Chondrocyte (in vitro differentiated cells): ENCODE measurements at regions not wholly inside any gene's neighbourhood (a gene's known extent, or its start where the extent isn't known, plus 50 kb on each side); places are given as distances from the start of the nearest gene placed in this dataset.

Source experiments
- DNase-seq: peaks from one replicate; pipeline ENCODE4 v3.0.0; 2021; ENCODE audit warnings: mixed read lengths, low spot score
- H3K27ac Mint-ChIP-seq: one replicate; pipeline ENCODE4 v1.8.0; 2021; ENCODE audit warnings: mild to moderate bottlenecking, moderate library complexity, mixed read lengths; ENCODE audit not compliant: unreplicated experiment
- H3K27me3 Mint-ChIP-seq: 2 replicates; pipeline ENCODE4 v1.8.0; 2021; ENCODE audit warnings: low read depth, mixed read lengths
- H3K36me3 Mint-ChIP-seq: 2 replicates; pipeline ENCODE4 v1.8.0; 2021; ENCODE audit warnings: low read depth, mixed read lengths
- H3K4me1 Mint-ChIP-seq: 2 replicates; pipeline ENCODE4 v1.8.0; 2021; ENCODE audit warnings: low read depth, mild to moderate bottlenecking, mixed read lengths
- H3K4me3 Mint-ChIP-seq: one replicate; pipeline ENCODE4 v1.8.0; 2021; ENCODE audit warnings: mild to moderate bottlenecking, moderate library complexity, mixed read lengths; ENCODE audit not compliant: unreplicated experiment
- H3K9me3 Mint-ChIP-seq: 2 replicates; pipeline ENCODE4 v1.8.0; 2021; ENCODE audit warnings: low read depth, mixed read lengths
- CTCF ChIP-seq: fragments of 200-600 bp; sonication (generic); IDR thresholded peaks from 2 replicates; pipeline ENCODE4 v1.5.0; 2021; ENCODE audit warnings: antibody characterized with exemption, mild to moderate bottlenecking, moderate library complexity

- Mint-ChIP-seq H3K4me1 (no peaks in the 10 kb centered on the region), H3K9me3 (no peaks in the 10 kb centered on the region), H3K27ac (no peak overlapping the region), H3K27me3 (peaks cover 1% of the 10 kb centered on the region), H3K36me3 (no peaks in the 10 kb centered on the region), H3K4me3 (no peak overlapping the region)
- TF ChIP-seq CTCF = no peak
- DNase-seq = no peak
These were observed 412.2 kb upstream of the SORCS1 start for GRCh38 chr10:107576746-107577145.

GRCh38 chr10:107565014-107565413, 400.5 kb upstream of the SORCS1 start:
- H3K27ac Mint-ChIP-seq = no peak overlapping the region
- no peaks in the 10 kb centered on the region for H3K4me1 Mint-ChIP-seq
- no peak overlapping the region for H3K4me3 Mint-ChIP-seq
- no peak for DNase-seq
- H3K27me3 Mint-ChIP-seq = no peaks in the 10 kb centered on the region
- H3K9me3 Mint-ChIP-seq = peaks cover 24% of the 10 kb centered on the region
- no peaks in the 10 kb centered on the region for H3K36me3 Mint-ChIP-seq
- no peak for TF ChIP-seq CTCF

- no peaks in the 10 kb centered on the region for H3K36me3 Mint-ChIP-seq
- peaks cover 7% of the 10 kb centered on the region for H3K4me1 Mint-ChIP-seq
- no peak overlapping the region for H3K27ac Mint-ChIP-seq
- H3K4me3 Mint-ChIP-seq = no peak overlapping the region
- no peak for TF ChIP-seq CTCF
- DNase-seq = no peak
- no peaks in the 10 kb centered on the region for H3K27me3 Mint-ChIP-seq
- H3K9me3 Mint-ChIP-seq = peaks cover 11% of the 10 kb centered on the region
These were observed 396.7 kb upstream of the SORCS1 start for GRCh38 chr10:107561136-107561650.

GRCh38 chr10:107557916-107558315, 393.4 kb upstream of the SORCS1 start:
- Mint-ChIP-seq H3K4me3 (no peak overlapping the region), H3K27me3 (no peaks in the 10 kb centered on the region), H3K36me3 (no peaks in the 10 kb centered on the region), H3K9me3 (peaks cover 5% of the 10 kb centered on the region), H3K27ac (no peak overlapping the region), H3K4me1 (peaks cover 25% of the 10 kb centered on the region)
- no peak for DNase-seq
- no peak for TF ChIP-seq CTCF

- TF ChIP-seq CTCF = no peak
- Mint-ChIP-seq H3K9me3 (peaks cover 18% of the 10 kb centered on the region), H3K36me3 (no peaks in the 10 kb centered on the region), H3K27me3 (no peaks in the 10 kb centered on the region), H3K4me3 (no peak overlapping the region), H3K27ac (no peak overlapping the region), H3K4me1 (peaks cover 24% of the 10 kb centered on the region)
- DNase-seq = no peak
These were observed 389.8 kb upstream of the SORCS1 start for GRCh38 chr10:107554333-107554732.
